Caco-2 (cell line): ENCODE measurements at regions not wholly inside any gene's neighbourhood (a gene's known extent, or its start where the extent isn't known, plus 50 kb on each side); places are given as distances from the start of the nearest gene placed in this dataset.

Experiments
- BruUV-seq: library from RNA; stranded (reverse); fragments of 400-500 nt; replicated peaks from 2 replicates; lab custom pipeline; 2021; lab: Mats Ljungman, UMichigan
- CTCF ChIA-PET: fragments of 300-600 bp; sonication (Branson Sonifier 250); formaldehyde crosslinking; loops from one replicate; lab custom pipeline; 2022; ENCODE audit warnings: antibody characterized with exemption; lab: Charles Lee
- POLR2A ChIA-PET: fragments of 300-600 bp; sonication (Branson Sonifier 250); formaldehyde crosslinking; loops from one replicate; lab custom pipeline; 2022; ENCODE audit warnings: antibody characterized with exemption; lab: Charles Lee
- DNase-seq, 2 experiments: peaks; one replicate each; pipeline versions ENCODE4 v3.0.0 to v3.0.0-alpha.2; 2020 to 2022
- H3K27me3 ChIP-seq: replicated peaks from 2 replicates; pipeline ENCODE4 v1.6.0; 2011; ENCODE audit warnings: low read length; ENCODE audit not compliant: control insufficient read depth, insufficient read depth
- H3K36me3 ChIP-seq: 2 replicates; pipeline ENCODE4 v1.5.1; 2011; ENCODE audit warnings: low read length; ENCODE audit not compliant: control insufficient read depth, insufficient read depth
- H3K4me1 ChIP-seq: fragments of 250-450 bp; sonication (Bioruptor Pico); 2 replicates; pipeline ENCODE4 v1.5.1; 2020; ENCODE audit warnings: mild to moderate bottlenecking
- H3K4me3 ChIP-seq: 2 replicates; pipeline ENCODE4 v1.5.1; 2011; ENCODE audit warnings: low read depth, mild to moderate bottlenecking, control low read depth, low read length
- H3K9me3 ChIP-seq: fragments of 250-450 bp; sonication (Bioruptor Pico); 2 replicates; pipeline ENCODE4 v1.5.1; 2020; ENCODE audit warnings: mild to moderate bottlenecking, moderate library complexity
- H3K27ac Mint-ChIP-seq: one replicate; pipeline ENCODE4 v1.8.0; 2022; ENCODE audit warnings: mixed read lengths; ENCODE audit not compliant: unreplicated experiment
- H3K27me3 Mint-ChIP-seq: one replicate; pipeline ENCODE4 v1.8.0; 2022; ENCODE audit warnings: mixed read lengths; ENCODE audit not compliant: insufficient read depth, unreplicated experiment
- H3K36me3 Mint-ChIP-seq: one replicate; pipeline ENCODE4 v1.8.0; 2022; ENCODE audit warnings: mild to moderate bottlenecking, mixed read lengths; ENCODE audit not compliant: insufficient read depth, unreplicated experiment
- H3K4me1 Mint-ChIP-seq: one replicate; pipeline ENCODE4 v1.8.0; 2022; ENCODE audit warnings: low read depth, mixed read lengths; ENCODE audit not compliant: unreplicated experiment
- H3K4me3 Mint-ChIP-seq: one replicate; pipeline ENCODE4 v1.8.0; 2022; ENCODE audit warnings: mild to moderate bottlenecking, moderate library complexity, mixed read lengths; ENCODE audit not compliant: unreplicated experiment
- H3K9me3 Mint-ChIP-seq: one replicate; pipeline ENCODE4 v1.8.0; 2022; ENCODE audit warnings: mixed read lengths; ENCODE audit not compliant: unreplicated experiment
- intact Hi-C: fragments of 100-400 bp; cut with micrococcal nuclease; formaldehyde crosslinking; loops from one replicate; pipeline ENCODE4 v1.10.0; 2022; ENCODE audit not compliant: unreplicated experiment
- TF ChIP-seq, protein P1 (sequence below), 2 experiments: fragments of 200-600 bp in 1 of 2; IDR thresholded peaks; 1 replicate in 1 of 2; 2 replicates in 1 of 2; pipeline versions ENCODE4 v1.5.1 to v1.8.0; 2011 to 2022; ENCODE audit warnings: antibody characterized with exemption in 1 of 2, control low read depth in 1 of 2, inconsistent platforms in 1 of 2, low read depth in 1 of 2, low read length in 1 of 2, mild to moderate bottlenecking in 1 of 2, moderate library complexity in 1 of 2; ENCODE audit not compliant: insufficient read depth in 1 of 2, severe bottlenecking in 1 of 2, unreplicated experiment in 1 of 2

DNA sequence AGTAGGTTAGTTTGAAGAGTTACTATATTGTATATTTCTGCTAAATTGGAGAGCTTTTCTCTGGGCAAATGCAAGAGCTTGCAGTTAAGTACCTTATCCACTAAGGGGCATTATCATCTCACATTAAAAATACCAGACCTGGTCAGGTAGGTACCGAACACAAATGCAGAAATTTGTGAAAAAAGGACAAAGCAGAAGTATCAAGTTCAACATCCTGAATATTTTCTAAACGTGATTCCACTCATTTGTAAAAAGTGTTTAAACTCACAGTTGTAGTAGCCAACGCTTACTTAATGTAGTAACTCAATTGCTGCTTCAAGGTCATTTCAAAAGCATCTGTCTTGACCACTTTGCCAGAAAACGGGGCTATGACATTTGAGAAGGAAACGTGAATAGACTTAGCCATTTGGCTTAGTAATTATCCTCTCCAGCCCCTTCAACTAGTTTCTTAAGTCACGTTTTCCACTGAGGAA is 52.1 kb downstream of the CYRIA start:
- intact Hi-C loops = loop anchor here (1.0 to 10.0 kb wide), 3 partner anchors 114 to 291 kb away; no protein-coding TSS in a partner anchor
- H3K4me1 ChIP-seq = no peaks in the 10 kb centered on the region
- ChIA-PET POLR2A (interaction anchor here (1.0 kb wide), 1 partner anchor 144 kb away, joined by 3 read pairs; no protein-coding TSS in a partner anchor), CTCF (interaction anchor here (0.6 to 3.6 kb wide), 11 partner anchors 9 to 731 kb away, joined by 3 to 67 read pairs (median 5); partner anchors contain the start of gene CYRIA)
- no peak for DNase-seq
- Mint-ChIP-seq H3K27ac (no peak overlapping the region), H3K4me1 (peaks cover 8% of the 10 kb centered on the region), H3K9me3 (no peaks in the 10 kb centered on the region), H3K27me3 (peaks cover 10% of the 10 kb centered on the region), H3K4me3 (no peak overlapping the region), H3K36me3 (no peaks in the 10 kb centered on the region)
- H3K9me3 ChIP-seq = no peaks in the 10 kb centered on the region
- TF ChIP-seq, protein P1, sequence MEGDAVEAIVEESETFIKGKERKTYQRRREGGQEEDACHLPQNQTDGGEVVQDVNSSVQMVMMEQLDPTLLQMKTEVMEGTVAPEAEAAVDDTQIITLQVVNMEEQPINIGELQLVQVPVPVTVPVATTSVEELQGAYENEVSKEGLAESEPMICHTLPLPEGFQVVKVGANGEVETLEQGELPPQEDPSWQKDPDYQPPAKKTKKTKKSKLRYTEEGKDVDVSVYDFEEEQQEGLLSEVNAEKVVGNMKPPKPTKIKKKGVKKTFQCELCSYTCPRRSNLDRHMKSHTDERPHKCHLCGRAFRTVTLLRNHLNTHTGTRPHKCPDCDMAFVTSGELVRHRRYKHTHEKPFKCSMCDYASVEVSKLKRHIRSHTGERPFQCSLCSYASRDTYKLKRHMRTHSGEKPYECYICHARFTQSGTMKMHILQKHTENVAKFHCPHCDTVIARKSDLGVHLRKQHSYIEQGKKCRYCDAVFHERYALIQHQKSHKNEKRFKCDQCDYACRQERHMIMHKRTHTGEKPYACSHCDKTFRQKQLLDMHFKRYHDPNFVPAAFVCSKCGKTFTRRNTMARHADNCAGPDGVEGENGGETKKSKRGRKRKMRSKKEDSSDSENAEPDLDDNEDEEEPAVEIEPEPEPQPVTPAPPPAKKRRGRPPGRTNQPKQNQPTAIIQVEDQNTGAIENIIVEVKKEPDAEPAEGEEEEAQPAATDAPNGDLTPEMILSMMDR (IDR thresholded peaks at IDR 0.05; ENCODE audit: insufficient read depth in 1 of 2, low read depth in 1 of 2, low read length in 1 of 2, severe bottlenecking in 1 of 2, unreplicated experiment in 1 of 2) = peak; percentile 43 to 61
- no peaks in the 10 kb centered on the region for H3K27me3 ChIP-seq
- no TSS peak for BruUV-seq
- H3K4me3 ChIP-seq = no peak overlapping the region
- no peaks in the 10 kb centered on the region for H3K36me3 ChIP-seq

DNA sequence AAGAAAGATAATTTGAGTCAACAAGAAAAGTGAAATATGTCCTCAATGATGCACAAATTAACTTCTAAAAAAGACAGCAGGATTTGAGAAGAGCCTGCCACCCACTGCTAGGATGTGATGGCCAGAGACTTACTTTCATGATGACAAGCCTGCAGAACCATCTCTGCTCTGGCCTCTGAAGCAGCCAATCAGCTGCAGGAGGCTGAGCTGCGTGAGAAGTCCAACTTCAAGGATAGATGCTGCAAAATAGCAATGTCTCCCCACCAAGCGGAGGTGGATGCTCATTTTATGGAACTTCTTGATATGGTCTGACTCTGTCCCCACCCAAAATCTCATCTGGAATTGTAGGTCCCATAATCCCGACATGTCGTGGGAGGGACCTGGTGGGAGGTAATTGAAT is 53.1 kb downstream of the CYRIA start:
- CTCF ChIA-PET = interaction anchor here (0.6 to 3.6 kb wide), 4 partner anchors 9 to 1058 kb away, joined by 3 to 67 read pairs (median 4); no protein-coding TSS in a partner anchor
- H3K4me1 Mint-ChIP-seq = peaks cover 8% of the 10 kb centered on the region

DNA sequence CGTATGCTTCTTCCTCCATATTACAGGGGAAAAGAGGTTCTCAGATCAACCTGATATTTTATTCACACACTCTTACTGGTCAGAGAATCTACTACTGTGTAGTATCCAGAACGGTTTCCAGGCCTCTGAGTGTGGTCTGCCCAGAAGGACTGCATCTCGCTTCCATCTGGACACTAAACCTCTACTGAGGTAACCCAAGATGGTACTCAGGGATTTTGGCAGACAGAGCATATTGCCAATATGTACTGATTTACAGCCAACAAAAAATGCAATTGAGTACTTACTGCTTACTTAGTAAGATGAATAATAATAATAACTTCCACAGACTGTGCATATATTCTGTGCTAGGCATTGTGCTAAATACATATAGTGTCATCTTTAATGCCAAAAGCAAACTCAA is 55.8 kb downstream of the CYRIA start:
- Mint-ChIP-seq H3K27me3 (peaks cover 12% of the 10 kb centered on the region), H3K27ac (no peak overlapping the region), H3K4me1 (peaks cover 8% of the 10 kb centered on the region), H3K4me3 (peak overlapping the region; percentile 77), H3K9me3 (peaks cover 11% of the 10 kb centered on the region), H3K36me3 (no peaks in the 10 kb centered on the region)
- H3K36me3 ChIP-seq = no peaks in the 10 kb centered on the region
- DNase-seq = no peak
- BruUV-seq = no TSS peak
- TF ChIP-seq, protein P1 (IDR thresholded peaks at IDR 0.05; ENCODE audit: insufficient read depth in 1 of 2, low read depth in 1 of 2, low read length in 1 of 2, severe bottlenecking in 1 of 2, unreplicated experiment in 1 of 2) = no peak
- no peaks in the 10 kb centered on the region for H3K9me3 ChIP-seq
- intact Hi-C loops = loop anchor here (1.0 to 10.0 kb wide), 9 partner anchors 56 to 972 kb away; partner anchors contain the start of gene MYCN
- CTCF ChIA-PET = interaction anchor here (0.6 to 1.9 kb wide), 5 partner anchors 57 to 978 kb away, joined by 3 to 19 read pairs (median 4); partner anchors contain the start of gene MYCN
- H3K4me3 ChIP-seq = no peak overlapping the region
- POLR2A ChIA-PET = no interaction called here
- no peaks in the 10 kb centered on the region for H3K4me1 ChIP-seq
- no peaks in the 10 kb centered on the region for H3K27me3 ChIP-seq

More for the DNA sequence above, 53.1 kb downstream of the CYRIA start:
- BruUV-seq = no TSS peak
- POLR2A ChIA-PET = interaction anchor here (0.6 kb wide), 1 partner anchor 103 kb away, joined by 3 read pairs; no protein-coding TSS in a partner anchor
- no peaks in the 10 kb centered on the region for H3K4me1 ChIP-seq
- H3K36me3 ChIP-seq = no peaks in the 10 kb centered on the region
- Mint-ChIP-seq H3K27ac (no peak overlapping the region), H3K9me3 (no peaks in the 10 kb centered on the region), H3K36me3 (no peaks in the 10 kb centered on the region), H3K4me3 (no peak overlapping the region), H3K27me3 (peaks cover 10% of the 10 kb centered on the region)
- DNase-seq = no peak
- no peaks in the 10 kb centered on the region for H3K9me3 ChIP-seq
- no peaks in the 10 kb centered on the region for H3K27me3 ChIP-seq
- intact Hi-C loops = loop anchor here (10.0 kb wide), 1 partner anchor 292 kb away; no protein-coding TSS in a partner anchor
- no peak overlapping the region for H3K4me3 ChIP-seq
- TF ChIP-seq, protein P1 (IDR thresholded peaks at IDR 0.05; ENCODE audit: insufficient read depth in 1 of 2, low read depth in 1 of 2, low read length in 1 of 2, severe bottlenecking in 1 of 2, unreplicated experiment in 1 of 2) = no peak
